NCI-H187 treated with DMSO at 0.1 percent for 48 hours (cell line): ENCODE measurements at regions not wholly inside any gene's neighbourhood (a gene's known extent, or its start where the extent isn't known, plus 50 kb on each side); places are given as distances from the start of the nearest gene placed in this dataset.
"Not testable (repeated sequence)": the region's sequence is repeated elsewhere in the genome, so short reads cannot be mapped to it uniquely, and the experiment has no call there.

Experiments used
- DNase-seq: peaks from one replicate; lab custom pipeline; 2025; lab: John Stamatoyannopoulos, UW

GRCh38 chr5:165405340-165405739 is 1899.9 kb downstream of the MAT2B start:
- no peak for DNase-seq

- no peak for DNase-seq
Measured at GRCh38 chr5:165407352-165407751, 1901.9 kb downstream of the MAT2B start.

DNA sequence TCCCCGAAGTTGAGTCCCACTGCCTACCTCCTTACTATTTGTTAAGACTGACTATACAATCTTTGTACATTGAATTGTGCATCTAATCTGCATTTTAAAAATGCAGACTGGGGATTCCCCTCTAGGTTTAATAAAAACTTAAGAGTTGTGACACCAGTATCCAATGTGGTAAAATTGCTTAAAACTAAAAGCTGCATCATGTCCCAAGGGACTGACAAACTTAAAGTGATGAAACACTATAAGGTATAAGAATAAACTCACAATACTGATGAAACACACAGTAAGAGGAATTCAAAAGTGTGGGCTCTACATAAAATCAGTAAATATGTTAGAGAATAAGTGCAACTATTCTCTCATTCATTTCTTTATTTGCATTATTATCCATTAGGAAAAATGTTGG is 1905.1 kb downstream of the MAT2B start:
- no peak for DNase-seq

GRCh38 chr5:165411532-165411931 is 1906.1 kb downstream of the MAT2B start:
- DNase-seq, result not testable (repeated sequence)

- DNase-seq, result no peak
Measured at GRCh38 chr5:165420493-165420892, 1915.1 kb downstream of the MAT2B start.

DNA sequence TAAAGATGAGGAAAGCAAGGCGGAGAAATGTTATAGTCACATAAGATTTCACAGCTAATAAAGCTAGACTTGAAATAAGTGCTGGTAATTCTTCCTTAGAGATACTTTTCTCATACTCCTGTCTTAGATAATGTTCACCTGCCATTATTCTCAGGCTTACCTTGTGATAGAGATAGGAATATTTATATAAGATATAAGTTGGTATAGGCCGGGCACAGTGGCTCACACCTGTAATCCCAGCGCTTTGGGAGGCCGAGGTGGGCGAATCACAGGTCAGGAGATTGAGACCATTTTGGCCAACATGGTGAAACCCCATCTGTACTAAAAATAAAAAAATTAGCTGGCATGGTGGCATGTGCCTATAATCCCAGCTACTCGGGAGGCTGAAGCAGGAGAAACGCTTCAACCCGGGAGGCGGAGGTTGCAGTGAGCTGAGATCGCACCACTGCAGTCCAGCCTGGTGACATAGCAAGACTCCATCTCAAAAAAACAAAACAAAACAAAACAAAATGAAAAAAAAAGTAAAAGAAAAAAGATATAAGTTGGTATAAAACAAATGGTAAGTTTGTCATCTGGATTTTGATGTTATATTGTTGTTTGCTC is 1918.4 kb downstream of the MAT2B start:
- DNase-seq, result no peak

GRCh38 chr5:165425594-165425993 is 1920.2 kb downstream of the MAT2B start:
- no peak for DNase-seq

- no peak for DNase-seq
Measured at GRCh38 chr5:165448753-165449152, 1943.3 kb downstream of the MAT2B start.

GRCh38 chr5:165457859-165458481 is 1952.6 kb downstream of the MAT2B start:
- DNase-seq, result no peak

GRCh38 chr5:165459232-165459631 is 1953.8 kb downstream of the MAT2B start:
- DNase-seq, result no peak

DNA sequence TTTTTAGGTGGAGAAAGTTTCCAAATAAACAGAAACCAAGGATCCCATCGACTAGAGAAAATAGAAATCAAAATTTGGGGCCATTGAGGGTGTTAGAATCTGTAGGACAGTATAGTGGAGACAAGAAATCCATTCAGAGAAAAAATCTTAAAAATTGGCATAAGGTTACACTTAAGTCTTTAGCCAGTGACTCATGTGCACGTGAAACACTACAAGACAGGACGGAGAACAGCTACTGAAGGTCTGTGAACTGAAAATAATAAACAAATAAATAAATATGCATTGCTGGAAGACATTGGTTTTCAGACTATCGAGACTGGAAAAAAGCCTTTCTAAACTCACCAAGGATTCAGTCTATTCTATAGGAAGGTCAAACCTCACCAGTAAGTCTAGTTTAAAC is 1955.5 kb downstream of the MAT2B start:
- no peak for DNase-seq

DNA sequence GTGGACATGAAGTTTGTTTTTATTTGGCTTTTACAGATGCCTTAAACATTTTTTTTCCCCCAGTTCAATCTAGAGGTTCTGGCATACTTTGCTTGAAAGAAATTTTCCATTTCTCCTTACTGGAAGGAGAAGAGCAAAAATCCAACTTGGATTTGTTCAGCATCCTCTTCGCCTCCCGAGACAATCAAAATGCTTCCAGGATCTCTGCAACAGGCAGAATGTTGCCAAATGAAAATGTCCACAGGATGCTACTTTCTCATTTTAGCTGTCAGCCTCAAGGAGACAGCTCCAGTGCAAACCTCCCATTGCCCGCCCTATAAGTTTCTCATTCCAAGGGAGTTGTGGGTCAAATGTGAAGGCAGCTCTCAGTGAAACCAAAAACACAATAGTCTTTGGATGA is 1972.1 kb downstream of the MAT2B start:
- DNase-seq, result no peak

GRCh38 chr5:165495829-165496380 is 1990.5 kb downstream of the MAT2B start:
- DNase-seq, result no peak

GRCh38 chr5:165497707-165498106 is 1992.3 kb downstream of the MAT2B start:
- DNase-seq, result no peak

DNA sequence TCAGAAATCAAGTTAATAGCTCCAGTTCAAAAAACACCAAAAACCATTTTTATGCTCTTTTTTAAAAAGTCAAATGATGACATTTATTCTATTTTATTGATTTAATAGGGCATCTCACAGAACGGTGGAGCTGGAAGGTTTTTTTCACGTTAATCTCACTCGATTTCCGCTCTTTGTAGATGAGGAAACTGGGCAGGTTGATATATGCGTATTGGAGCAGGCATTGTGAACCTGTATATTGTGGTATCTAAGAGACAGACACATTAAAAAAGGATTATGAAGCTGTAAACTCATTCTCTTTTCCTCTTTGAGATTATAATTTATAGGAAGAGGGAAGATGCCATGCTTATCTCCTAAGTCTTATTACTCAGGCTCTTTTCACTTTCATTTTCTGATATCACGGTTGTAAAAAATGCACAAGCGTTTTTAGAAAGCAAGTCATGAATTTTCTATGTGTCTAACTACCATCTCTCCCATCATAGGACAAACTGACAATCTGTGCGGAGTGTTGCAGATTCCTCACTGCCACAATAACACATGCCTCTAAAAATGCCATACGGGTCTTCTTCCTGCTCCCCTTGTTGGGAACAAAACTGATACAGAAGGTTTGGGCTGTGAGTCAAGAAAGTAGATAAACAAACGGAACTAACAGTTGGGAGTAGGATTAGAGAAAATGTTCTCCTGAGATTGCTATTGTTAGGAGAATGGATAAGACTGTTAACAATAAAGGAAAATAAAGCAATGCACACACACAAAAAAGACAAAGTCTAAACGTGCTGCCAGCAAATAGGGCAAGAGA is 1997.7 kb downstream of the MAT2B start:
- DNase-seq, result no peak

GRCh38 chr5:165504674-165505073 is 1999.3 kb downstream of the MAT2B start:
- no peak for DNase-seq

- DNase-seq, result no peak
Measured at GRCh38 chr5:165508286-165508685, 2002.9 kb downstream of the MAT2B start.

DNA sequence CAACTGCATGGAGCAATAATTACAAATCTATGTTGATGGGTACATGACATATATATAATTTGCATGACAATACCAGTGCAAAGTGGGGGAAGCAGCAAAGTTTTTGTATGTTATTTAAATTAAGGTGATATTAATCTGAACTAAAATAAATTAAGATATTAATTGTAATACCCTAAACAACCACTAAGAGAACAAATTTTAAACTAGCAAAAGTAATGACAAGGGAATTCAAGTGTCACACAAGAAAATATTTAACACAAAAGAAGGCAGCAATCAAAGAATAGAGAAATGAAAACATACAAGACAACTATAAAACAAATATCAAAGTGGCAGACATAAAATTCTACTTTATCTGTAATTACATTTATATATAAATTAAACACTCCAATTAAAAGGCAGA is 2003.4 kb downstream of the MAT2B start:
- no peak for DNase-seq

DNA sequence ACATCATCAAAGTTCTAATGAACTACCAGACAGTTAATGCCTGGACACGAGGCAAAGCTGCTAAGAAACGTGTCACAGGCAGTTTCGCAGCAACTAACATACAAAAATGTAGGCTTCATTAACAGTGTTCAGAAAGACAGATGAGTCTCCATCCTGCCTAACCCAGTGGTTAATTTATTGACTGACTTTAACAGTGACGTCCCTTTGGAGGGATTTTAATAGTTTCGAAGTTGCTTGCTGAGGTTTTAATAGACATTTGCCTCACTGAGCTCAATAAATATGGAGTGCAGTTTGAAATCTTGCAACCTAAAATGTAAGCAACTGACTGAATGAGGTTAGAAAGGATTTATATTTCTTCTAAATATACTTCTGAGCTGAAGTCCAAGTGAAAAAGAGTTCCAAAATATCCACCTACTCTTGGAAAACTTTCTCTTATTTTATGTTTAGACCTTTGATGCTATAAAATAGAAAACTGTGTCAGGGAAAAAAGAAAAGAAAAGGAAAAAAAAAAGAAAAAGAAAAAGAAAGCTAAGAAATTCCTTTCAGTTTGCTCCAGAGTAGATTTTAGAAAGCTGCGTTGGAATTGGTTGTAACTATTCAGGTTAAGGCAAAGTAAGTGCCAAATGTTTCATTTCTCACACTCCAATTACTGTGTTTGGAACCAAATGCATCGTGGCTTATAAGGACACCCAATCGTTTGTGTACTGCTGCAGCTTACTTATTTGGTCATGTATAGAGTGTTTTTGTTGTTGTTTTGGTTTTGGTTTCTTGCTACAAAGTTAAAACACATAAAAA is 2016.6 kb downstream of the MAT2B start:
- DNase-seq, result no peak

- no peak for DNase-seq
Measured at GRCh38 chr5:165525271-165525670, 2019.9 kb downstream of the MAT2B start.

DNA sequence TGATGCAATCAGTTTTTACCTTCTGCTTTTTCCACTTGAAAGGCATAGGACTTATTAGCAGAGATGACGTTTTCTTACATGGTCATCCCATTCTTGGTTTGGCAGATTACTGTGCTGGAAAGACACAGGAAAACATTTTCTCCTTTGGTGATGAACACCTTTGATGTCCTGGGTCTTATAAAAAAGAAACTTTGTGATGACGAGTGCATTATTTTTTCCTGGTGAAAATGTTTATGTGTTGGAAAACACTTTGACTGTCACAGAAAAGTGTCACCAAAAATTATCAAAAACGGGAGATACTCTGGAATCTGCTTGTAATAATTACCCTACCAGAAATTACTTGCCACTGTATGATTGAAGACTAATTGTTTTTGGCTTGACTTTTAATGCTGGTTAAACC is 2020.9 kb downstream of the MAT2B start:
- no peak for DNase-seq

DNA sequence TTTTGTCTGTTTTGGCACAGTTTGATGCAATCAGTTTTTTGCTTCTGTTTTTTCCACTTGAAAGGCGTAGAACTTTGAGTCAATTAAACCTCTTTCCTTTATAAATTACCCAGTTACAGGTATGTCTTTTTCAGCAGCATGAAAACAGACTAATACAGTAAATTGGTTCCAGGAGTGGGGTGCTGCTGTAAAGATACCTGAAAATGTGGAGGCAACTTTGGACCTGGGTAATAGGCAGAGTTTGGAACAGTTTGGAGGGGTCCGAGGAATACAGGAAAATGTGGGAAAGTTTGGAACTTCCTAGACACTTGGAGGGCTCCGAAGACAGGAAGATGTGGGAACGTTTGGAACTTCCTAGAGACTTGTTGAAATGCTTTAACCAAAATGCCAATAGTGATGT is 2022.2 kb downstream of the MAT2B start:
- no peak for DNase-seq
